Prostate gland (tissue), 2 donors: ENCODE measurements at regions not wholly inside any gene's neighbourhood (a gene's known extent, or its start where the extent isn't known, plus 50 kb on each side); places are given as distances from the start of the nearest gene placed in this dataset.

Experiments used
- DNase-seq: peaks from one replicate; pipeline ENCODE4 v3.0.0-alpha.2; 2019; ENCODE audit warnings: low spot score
- H3K27ac ChIP-seq, 2 donors: fragments of 200-600 bp; sonication (generic); 2 replicates each; pipeline ENCODE4 v1.5.1; 2017 to 2019
- H3K27me3 ChIP-seq: fragments of 200-600 bp; sonication (generic); replicated peaks from 2 replicates; pipeline ENCODE4 v1.5.1; 2019; ENCODE audit not compliant: insufficient read depth
- H3K36me3 ChIP-seq, 2 donors: fragments of 200-600 bp; sonication (generic); 1 replicate in 1 of 2; 2 replicates in 1 of 2; pipeline versions ENCODE4 v1.5.1 to v1.8.1; 2017 to 2019
- H3K4me1 ChIP-seq: fragments of 200-600 bp; sonication (generic); replicated peaks from 2 replicates; pipeline ENCODE4 v1.5.1; 2019
- H3K4me3 ChIP-seq, 2 donors: fragments of 200-600 bp; sonication (generic); 2 replicates each; pipeline ENCODE4 v1.5.1; 2017 to 2019
- H3K9me3 ChIP-seq: fragments of 200-600 bp; sonication (generic); 2 replicates; pipeline ENCODE4 v1.5.1; 2017
- POLR2A ChIP-seq: fragments of 450-650 bp; IDR thresholded peaks from one replicate; pipeline ENCODE4 v1.6.1; 2016; ENCODE audit warnings: antibody characterized with exemption, mild to moderate bottlenecking
- POLR2AphosphoS5 ChIP-seq: sonication (generic); formaldehyde crosslinking; IDR thresholded peaks from one replicate; pipeline ENCODE4 v1.6.1; 2017; ENCODE audit warnings: antibody characterized with exemption
- WGBS: methylation state at CpG from one replicate; pipeline ENCODE4 v1.1.5; 2018; 5-methylcytosine and 5-hydroxymethylcytosine counted together
- intact Hi-C: fragments of 100-400 bp; cut with DNase I; formaldehyde crosslinking; loops from one replicate; pipeline ENCODE4 v1.14.2; 2022
- TF ChIP-seq, protein P1 (sequence below), 4 experiments: fragments of 200-600 bp in 2 of 4; fragments of 450-650 bp in 2 of 4; sonication (generic) in 2 of 4; IDR thresholded peaks; 1 replicate in 3 of 4; 2 replicates in 1 of 4; pipeline ENCODE4 v1.5.1; 2016 to 2019; ENCODE audit warnings: antibody characterized with exemption in 4 of 4, mild to moderate bottlenecking in 2 of 4, moderate library complexity in 2 of 4

DNA sequence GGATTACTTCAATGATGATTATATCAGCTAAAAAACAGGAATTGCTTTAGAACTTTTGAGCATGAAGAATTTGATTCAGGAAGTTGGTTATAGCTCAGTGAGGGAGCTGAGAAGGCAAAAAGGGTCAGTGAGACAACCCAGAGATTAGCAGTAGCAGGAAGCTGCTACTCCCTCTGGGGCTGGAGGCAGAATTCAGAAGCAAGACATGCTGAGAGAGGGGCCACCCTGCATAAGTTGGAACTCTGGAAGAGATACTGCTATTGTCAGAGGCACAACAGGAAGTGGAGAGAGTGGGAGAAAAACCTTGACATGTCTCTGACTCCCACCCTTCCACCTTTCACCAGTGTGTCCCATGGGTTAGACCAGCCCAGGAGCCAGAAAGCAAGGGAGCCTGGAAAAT lies 488.7 kb downstream of the ADRA2A start:
- intact Hi-C loops: no loop called here
- no peaks in the 10 kb centered on the region for H3K4me1 ChIP-seq
- H3K27me3 ChIP-seq: no peaks in the 10 kb centered on the region
- no peak overlapping the region for H3K4me3 ChIP-seq
- H3K9me3 ChIP-seq: no peaks in the 10 kb centered on the region
- no peak for DNase-seq
- H3K36me3 ChIP-seq: no peaks in the 10 kb centered on the region
- no peak overlapping the region for H3K27ac ChIP-seq
- TF ChIP-seq POLR2AphosphoS5 (no peak), POLR2A (no peak)
- TF ChIP-seq, protein P1, sequence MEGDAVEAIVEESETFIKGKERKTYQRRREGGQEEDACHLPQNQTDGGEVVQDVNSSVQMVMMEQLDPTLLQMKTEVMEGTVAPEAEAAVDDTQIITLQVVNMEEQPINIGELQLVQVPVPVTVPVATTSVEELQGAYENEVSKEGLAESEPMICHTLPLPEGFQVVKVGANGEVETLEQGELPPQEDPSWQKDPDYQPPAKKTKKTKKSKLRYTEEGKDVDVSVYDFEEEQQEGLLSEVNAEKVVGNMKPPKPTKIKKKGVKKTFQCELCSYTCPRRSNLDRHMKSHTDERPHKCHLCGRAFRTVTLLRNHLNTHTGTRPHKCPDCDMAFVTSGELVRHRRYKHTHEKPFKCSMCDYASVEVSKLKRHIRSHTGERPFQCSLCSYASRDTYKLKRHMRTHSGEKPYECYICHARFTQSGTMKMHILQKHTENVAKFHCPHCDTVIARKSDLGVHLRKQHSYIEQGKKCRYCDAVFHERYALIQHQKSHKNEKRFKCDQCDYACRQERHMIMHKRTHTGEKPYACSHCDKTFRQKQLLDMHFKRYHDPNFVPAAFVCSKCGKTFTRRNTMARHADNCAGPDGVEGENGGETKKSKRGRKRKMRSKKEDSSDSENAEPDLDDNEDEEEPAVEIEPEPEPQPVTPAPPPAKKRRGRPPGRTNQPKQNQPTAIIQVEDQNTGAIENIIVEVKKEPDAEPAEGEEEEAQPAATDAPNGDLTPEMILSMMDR (IDR thresholded peaks at IDR 0.05): no peak

DNA sequence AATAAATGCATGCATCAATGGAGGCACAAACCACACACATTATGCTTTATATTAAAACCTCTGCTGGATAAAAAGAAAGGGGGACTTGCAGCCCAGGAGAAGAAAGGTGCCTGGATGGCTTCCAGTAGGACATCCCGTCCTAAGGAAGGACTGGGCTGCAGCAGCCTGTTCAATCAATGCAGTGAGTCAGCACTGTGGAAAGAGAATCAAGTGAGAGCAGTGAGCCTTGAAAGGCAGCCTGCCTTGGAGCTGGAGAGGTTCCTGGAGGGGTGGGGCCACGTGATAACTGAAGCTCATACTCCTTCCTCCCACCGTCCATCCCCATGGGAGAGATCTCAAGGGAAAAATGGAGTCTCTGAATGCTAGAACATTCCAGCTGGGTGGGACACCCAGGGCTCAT lies 501.2 kb downstream of the ADRA2A start:
- no peaks in the 10 kb centered on the region for H3K4me1 ChIP-seq
- H3K36me3 ChIP-seq: no peaks in the 10 kb centered on the region
- H3K27ac ChIP-seq: no peak overlapping the region
- no peak for DNase-seq
- H3K9me3 ChIP-seq: no peaks in the 10 kb centered on the region
- intact Hi-C loops: no loop called here
- TF ChIP-seq, protein P1 (IDR thresholded peaks at IDR 0.05): no peak
- no peak for TF ChIP-seq POLR2A
- TF ChIP-seq POLR2AphosphoS5: no peak
- WGBS: 29% methylated on average over 3 of the region's 3 CpGs
- H3K4me3 ChIP-seq: no peak overlapping the region
- H3K27me3 ChIP-seq: no peaks in the 10 kb centered on the region

DNA sequence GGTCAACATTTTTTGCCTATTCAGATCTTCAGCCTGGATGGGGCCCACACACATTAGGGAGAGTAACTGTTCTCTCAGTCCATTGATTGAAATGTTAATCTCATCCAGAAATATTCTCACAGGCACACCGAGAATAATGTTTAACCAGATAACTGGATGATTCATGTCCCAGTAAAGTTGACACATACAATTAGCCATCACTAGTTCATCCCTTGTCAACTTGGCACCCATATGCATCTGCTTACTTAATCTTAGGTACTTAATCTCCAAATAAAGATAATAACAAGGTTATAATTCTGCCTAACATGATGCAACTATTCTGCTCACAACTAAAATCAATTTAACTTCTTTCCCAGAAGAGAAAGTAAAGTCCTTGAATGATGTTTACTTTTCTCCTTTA lies 502.6 kb downstream of the ADRA2A start:
- H3K4me1 ChIP-seq: no peaks in the 10 kb centered on the region
- H3K36me3 ChIP-seq: no peaks in the 10 kb centered on the region
- 17% methylated on average over 1 of the region's 1 CpG for WGBS
- TF ChIP-seq POLR2A (no peak), POLR2AphosphoS5 (no peak)
- TF ChIP-seq, protein P1 (IDR thresholded peaks at IDR 0.05): no peak
- no peak for DNase-seq
- intact Hi-C loops: no loop called here
- H3K4me3 ChIP-seq: no peak overlapping the region
- H3K27me3 ChIP-seq: no peaks in the 10 kb centered on the region
- no peaks in the 10 kb centered on the region for H3K9me3 ChIP-seq
- H3K27ac ChIP-seq: no peak overlapping the region

DNA sequence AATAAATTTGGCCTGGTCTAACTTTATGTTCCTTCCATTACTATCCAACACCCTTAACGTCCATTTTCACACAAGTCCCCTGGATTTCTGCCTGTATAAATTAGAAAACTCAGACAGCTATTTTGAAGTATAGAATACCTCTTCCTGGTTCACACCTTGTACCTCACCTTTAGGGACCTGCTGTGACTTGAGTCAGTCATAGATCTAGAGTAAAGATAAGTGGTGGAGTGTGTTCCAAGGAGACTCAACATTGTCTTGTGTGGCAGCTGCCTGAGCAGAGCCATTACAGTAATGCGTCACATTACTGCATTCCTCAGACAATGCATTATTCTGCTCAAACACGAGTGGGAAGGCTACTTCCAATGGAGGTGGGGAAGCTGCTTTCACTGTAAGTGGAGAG lies 513.9 kb downstream of the ADRA2A start:
- TF ChIP-seq POLR2A (no peak), POLR2AphosphoS5 (no peak)
- TF ChIP-seq, protein P1 (IDR thresholded peaks at IDR 0.05): no peak
- no peaks in the 10 kb centered on the region for H3K27me3 ChIP-seq
- H3K36me3 ChIP-seq: no peaks in the 10 kb centered on the region
- H3K27ac ChIP-seq: no peak overlapping the region
- H3K4me1 ChIP-seq: no peaks in the 10 kb centered on the region
- no peak for DNase-seq
- intact Hi-C loops: no loop called here
- WGBS: 16% methylated on average over 3 of the region's 3 CpGs
- no peaks in the 10 kb centered on the region for H3K9me3 ChIP-seq
- H3K4me3 ChIP-seq: no peak overlapping the region

DNA sequence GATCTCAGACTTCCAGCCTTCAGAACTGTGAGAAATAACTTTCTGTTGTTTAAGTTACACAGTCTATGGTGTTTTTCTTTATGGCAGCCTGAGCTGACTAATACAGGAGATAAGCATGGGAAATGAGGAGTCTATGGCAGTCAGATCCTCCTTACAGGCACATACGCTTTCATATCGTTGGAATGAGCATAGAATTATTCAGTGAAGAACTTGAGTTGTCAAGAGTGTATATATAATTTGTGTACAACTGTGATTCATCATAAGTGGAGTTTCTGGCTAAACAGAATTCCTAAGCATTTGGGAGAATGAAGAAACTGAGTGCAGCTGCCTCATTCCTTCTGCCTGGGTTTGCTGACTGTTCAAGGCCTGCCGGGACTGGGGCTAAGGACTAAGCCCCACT lies 516.7 kb downstream of the ADRA2A start:
- DNase-seq: no peak
- Histone ChIP-seq H3K27me3 (no peaks in the 10 kb centered on the region), H3K4me3 (no peak overlapping the region), H3K4me1 (no peaks in the 10 kb centered on the region), H3K9me3 (no peaks in the 10 kb centered on the region), H3K27ac (no peak overlapping the region), H3K36me3 (no peaks in the 10 kb centered on the region)
- intact Hi-C loops: no loop called here
- TF ChIP-seq POLR2A: no peak
- TF ChIP-seq, protein P1 (IDR thresholded peaks at IDR 0.05): no peak
- TF ChIP-seq POLR2AphosphoS5: no peak
- 69% methylated on average over 3 of the region's 3 CpGs for WGBS
